CD14-positive monocyte (primary cell): ENCODE measurements at regions not wholly inside any gene's neighbourhood (a gene's known extent, or its start where the extent isn't known, plus 50 kb on each side); places are given as distances from the start of the nearest gene placed in this dataset.

ENCODE experiments used
- DNase-seq, 3 donors: peaks; one replicate each; pipeline ENCODE4 v3.0.0-alpha.2; 2011 to 2022
- H2AFZ ChIP-seq: 2 replicates; pipeline ENCODE4 v1.6.0; 2012; ENCODE audit warnings: mild to moderate bottlenecking, low read depth, low read length, inconsistent platforms; ENCODE audit not compliant: insufficient read depth, poor library complexity, severe bottlenecking
- H3K27ac ChIP-seq, 2 donors: 1 replicate in 1 of 2; 2 replicates in 1 of 2; pipeline ENCODE4 v1.5.1; 2012 to 2013; ENCODE audit warnings: low read length in 2 of 2, control low read depth in 1 of 2, inconsistent platforms in 1 of 2, low read depth in 1 of 2, mild to moderate bottlenecking in 1 of 2
- H3K27me3 ChIP-seq, 2 donors: one replicate each; pipeline versions ENCODE4 v1.6.0 to v1.6.1; 2011 to 2013; ENCODE audit warnings: low read length in 2 of 2; ENCODE audit not compliant: control insufficient read depth in 2 of 2, insufficient read depth in 2 of 2
- H3K36me3 ChIP-seq, 2 donors: replicated peaks in 1 of 2; 1 replicate in 1 of 2; 2 replicates in 1 of 2; pipeline versions ENCODE4 v1.5.1 to v1.6.1; 2012 to 2013; ENCODE audit warnings: low read length in 2 of 2, control low read depth in 1 of 2, inconsistent platforms in 1 of 2, mild to moderate bottlenecking in 1 of 2; ENCODE audit not compliant: insufficient read depth in 2 of 2, control insufficient read depth in 1 of 2
- H3K4me1 ChIP-seq, 2 donors: 1 replicate in 1 of 2; 2 replicates in 1 of 2; pipeline versions ENCODE4 v1.5.1 to v1.6.1; 2012 to 2013; ENCODE audit warnings: low read length in 2 of 2, control low read depth in 1 of 2, inconsistent platforms in 1 of 2, mild to moderate bottlenecking in 1 of 2, moderate library complexity in 1 of 2; ENCODE audit not compliant: insufficient read depth in 2 of 2, control insufficient read depth in 1 of 2
- H3K4me2 ChIP-seq: replicated peaks from 2 replicates; pipeline ENCODE3; 2012; ENCODE audit warnings: low read length, moderate library complexity, mild to moderate bottlenecking; ENCODE audit not compliant: poor library complexity, severe bottlenecking; ENCODE audit errors: extremely low read depth
- H3K4me3 ChIP-seq, 3 experiments: fragments of 200-600 bp in 1 of 3; sonication (generic) in 1 of 3; replicated peaks in 1 of 3; 1 replicate in 2 of 3; 2 replicates in 1 of 3; pipeline ENCODE4 v1.5.1; 2011 to 2013; ENCODE audit warnings: low read length in 3 of 3, mild to moderate bottlenecking in 3 of 3, control low read depth in 2 of 3, low read depth in 2 of 3, inconsistent platforms in 1 of 3, moderate library complexity in 1 of 3
- H3K79me2 ChIP-seq: 2 replicates; pipeline ENCODE4 v1.6.0; 2012; ENCODE audit warnings: mild to moderate bottlenecking, control low read depth, inconsistent platforms, low read length, moderate library complexity; ENCODE audit not compliant: insufficient read depth
- H3K9ac ChIP-seq: 2 replicates; pipeline ENCODE4 v1.6.0; 2017; ENCODE audit warnings: low read length, mild to moderate bottlenecking; ENCODE audit not compliant: insufficient read depth, poor library complexity, severe bottlenecking
- H3K9me3 ChIP-seq, 2 donors: replicated peaks in 1 of 2; 1 replicate in 1 of 2; 2 replicates in 1 of 2; pipeline versions ENCODE4 v1.5.1 to v1.6.1; 2012 to 2013; ENCODE audit warnings: low read length in 2 of 2, control low read depth in 1 of 2; ENCODE audit not compliant: control insufficient read depth in 1 of 2, insufficient read depth in 1 of 2
- H4K20me1 ChIP-seq: 2 replicates; pipeline ENCODE4 v1.6.0; 2012; ENCODE audit warnings: mild to moderate bottlenecking, low read length, control low read depth, moderate library complexity; ENCODE audit not compliant: insufficient read depth
- H3K27ac Mint-ChIP-seq, 7 donors: one replicate each; pipeline ENCODE4 v1.8.0; 2020; ENCODE audit warnings: mild to moderate bottlenecking in 7 of 7, mixed read lengths in 7 of 7, moderate library complexity in 6 of 7, inconsistent platforms in 2 of 7
- H3K27me3 Mint-ChIP-seq, 3 donors: one replicate each; pipeline ENCODE4 v1.8.0; 2021 to 2022; ENCODE audit warnings: low read depth in 3 of 3, mild to moderate bottlenecking in 3 of 3, mixed read lengths in 3 of 3, moderate library complexity in 3 of 3, inconsistent platforms in 1 of 3
- H3K36me3 Mint-ChIP-seq, 2 donors: one replicate each; pipeline ENCODE4 v1.8.0; 2020; ENCODE audit warnings: mixed read lengths in 2 of 2, inconsistent platforms in 1 of 2, mild to moderate bottlenecking in 1 of 2
- H3K4me1 Mint-ChIP-seq: one replicate; pipeline ENCODE4 v1.8.0; 2020; ENCODE audit warnings: mild to moderate bottlenecking, mixed read lengths
- H3K4me3 Mint-ChIP-seq, 2 donors: one replicate each; pipeline ENCODE4 v1.8.0; 2020; ENCODE audit warnings: mild to moderate bottlenecking in 2 of 2, mixed read lengths in 2 of 2, moderate library complexity in 1 of 2
- H3K9me3 Mint-ChIP-seq, 7 donors: one replicate each; pipeline ENCODE4 v1.8.0; 2020 to 2022; ENCODE audit warnings: mixed read lengths in 7 of 7, mild to moderate bottlenecking in 6 of 7, moderate library complexity in 6 of 7, inconsistent platforms in 2 of 7
- CTCF ChIP-seq: fragments of 200-600 bp; IDR thresholded peaks from one replicate; pipeline ENCODE4 v1.8.0; 2022; ENCODE audit warnings: antibody characterized with exemption, mild to moderate bottlenecking
- WGBS: methylation state at CpG from one replicate; pipeline ENCODE4 v1.1.5; 2013; ENCODE audit warnings: missing lambda C conversion rate; ENCODE audit not compliant: insufficient coverage; 5-methylcytosine and 5-hydroxymethylcytosine counted together
- intact Hi-C, 2 donors: fragments of 100-400 bp; cut with micrococcal nuclease; formaldehyde crosslinking; loops; one replicate each; pipeline versions ENCODE4 v1.15.0 to v1.15.1; 2023

DNA sequence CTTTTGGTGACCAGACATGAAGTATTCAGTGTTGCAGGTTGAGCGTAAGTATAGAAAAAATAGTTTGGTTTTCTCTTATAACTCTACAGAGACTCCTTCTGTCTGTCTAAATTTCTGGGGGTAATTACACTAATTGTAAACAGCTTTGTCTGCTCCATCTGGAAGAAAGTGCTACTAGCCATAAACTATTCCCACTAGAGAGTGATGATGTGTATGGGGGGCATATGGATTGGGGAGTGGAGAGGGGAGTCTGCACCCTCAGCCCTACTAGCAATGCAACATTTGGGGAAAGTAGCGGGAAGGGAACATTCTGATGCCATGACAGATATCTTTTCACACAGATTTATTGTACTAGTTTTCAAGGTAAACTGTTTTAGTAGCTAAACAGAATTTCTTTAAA is 549.7 kb downstream of the TRIML1 start:
- Histone ChIP-seq H3K4me2 (no peak overlapping the region), H4K20me1 (no peaks in the 10 kb centered on the region), H3K27me3 (no peaks in the 10 kb centered on the region), H3K27ac (no peak overlapping the region), H3K79me2 (no peaks in the 10 kb centered on the region), H3K9ac (no peak overlapping the region), H3K4me3 (no peak overlapping the region), H2AFZ (no peak overlapping the region), H3K36me3 (no peaks in the 10 kb centered on the region), H3K4me1 (no peaks in the 10 kb centered on the region), H3K9me3 (peaks cover 6 to 14% of the 10 kb centered on the region in 2 donors)
- H3K9me3 Mint-ChIP-seq, result peaks cover 0 to 25% (median 4%) of the 10 kb centered on the region in 7 donors
- no peak for TF ChIP-seq CTCF
- no peak for DNase-seq
- no peak overlapping the region for H3K4me3 Mint-ChIP-seq
- no peak overlapping the region for H3K27ac Mint-ChIP-seq
- no peaks in the 10 kb centered on the region for H3K36me3 Mint-ChIP-seq
- intact Hi-C loops, result no loop called here
- no peaks in the 10 kb centered on the region for H3K4me1 Mint-ChIP-seq
- no CpG with 5 or more reads among the region's 2 CpGs for WGBS
- no peaks in the 10 kb centered on the region for H3K27me3 Mint-ChIP-seq

- Histone ChIP-seq H2AFZ (no peak overlapping the region), H3K27ac (no peak overlapping the region), H3K9me3 (peaks cover 6 to 9% of the 10 kb centered on the region in 2 donors), H3K27me3 (no peaks in the 10 kb centered on the region), H3K4me1 (no peaks in the 10 kb centered on the region), H3K79me2 (no peaks in the 10 kb centered on the region), H3K36me3 (no peaks in the 10 kb centered on the region), H3K9ac (no peak overlapping the region), H4K20me1 (no peaks in the 10 kb centered on the region), H3K4me3 (no peak overlapping the region), H3K4me2 (no peak overlapping the region)
- Mint-ChIP-seq H3K27me3 (no peaks in the 10 kb centered on the region), H3K4me1 (no peaks in the 10 kb centered on the region), H3K36me3 (no peaks in the 10 kb centered on the region), H3K27ac (no peak overlapping the region), H3K9me3 (peaks cover 0 to 14% (median 4%) of the 10 kb centered on the region in 7 donors), H3K4me3 (no peak overlapping the region)
- intact Hi-C loops, result no loop called here
- no peak for TF ChIP-seq CTCF
- no CpG with 5 or more reads among the region's 4 CpGs for WGBS
- DNase-seq, result no peak
Observed at GRCh38 chr4:188691811-188692210, 552.6 kb downstream of the TRIML1 start.
